GM12873 (cell line): ENCODE measurements at regions not wholly inside any gene's neighbourhood (a gene's known extent, or its start where the extent isn't known, plus 50 kb on each side); places are given as distances from the start of the nearest gene placed in this dataset.

ENCODE experiments used
- CTCF ChIP-seq: IDR thresholded peaks from 2 replicates; pipeline ENCODE4 v1.5.1; 2012; ENCODE audit warnings: low read depth, mild to moderate bottlenecking, moderate library complexity, low read length, control low read depth; ENCODE audit not compliant: insufficient read depth; ENCODE audit errors: missing control alignments

GRCh38 chr3:55243678-55244077, 243.4 kb downstream of the WNT5A start:
- no peak for TF ChIP-seq CTCF

GRCh38 chr3:55242921-55243320, 244.2 kb downstream of the WNT5A start:
- no peak for TF ChIP-seq CTCF

- no peak for TF ChIP-seq CTCF
These were observed 246.0 kb downstream of the WNT5A start for GRCh38 chr3:55241098-55241497.

GRCh38 chr3:55235416-55235815, 251.7 kb downstream of the WNT5A start:
- no peak for TF ChIP-seq CTCF

- no peak for TF ChIP-seq CTCF
These were observed 260.4 kb downstream of the WNT5A start for GRCh38 chr3:55226696-55227095.

- TF ChIP-seq CTCF, result no peak
These were observed 268.5 kb downstream of the WNT5A start for GRCh38 chr3:55218577-55218976.

GRCh38 chr3:55207744-55208143, 279.4 kb downstream of the WNT5A start:
- no peak for TF ChIP-seq CTCF
